ENCODE measurements at regions not wholly inside any gene's neighbourhood (a gene's known extent, or its start where the extent isn't known, plus 50 kb on each side); places are given as distances from the start of the nearest gene placed in this dataset.

DNA sequence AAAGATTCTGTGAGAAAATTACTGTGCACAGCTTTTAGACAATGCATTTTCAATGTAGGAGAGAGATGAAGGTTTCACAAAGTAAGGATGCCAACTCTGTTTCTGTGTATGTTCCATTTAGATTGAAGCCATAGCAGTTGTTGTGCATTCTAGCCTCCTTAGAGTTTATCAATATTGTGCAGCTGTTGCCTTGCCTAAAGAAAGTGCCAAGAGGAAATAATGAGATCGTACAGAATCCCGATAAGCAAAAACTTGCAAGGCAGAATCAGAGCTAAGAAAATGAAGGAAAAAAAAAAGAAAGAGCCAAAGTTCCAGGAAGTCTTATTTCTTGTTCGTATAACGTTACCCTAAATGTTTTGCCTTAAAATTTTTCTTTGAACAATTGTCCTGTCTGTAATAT, 965.0 kb downstream of the DCDC2C start:
- TF ChIP-seq, protein P1, sequence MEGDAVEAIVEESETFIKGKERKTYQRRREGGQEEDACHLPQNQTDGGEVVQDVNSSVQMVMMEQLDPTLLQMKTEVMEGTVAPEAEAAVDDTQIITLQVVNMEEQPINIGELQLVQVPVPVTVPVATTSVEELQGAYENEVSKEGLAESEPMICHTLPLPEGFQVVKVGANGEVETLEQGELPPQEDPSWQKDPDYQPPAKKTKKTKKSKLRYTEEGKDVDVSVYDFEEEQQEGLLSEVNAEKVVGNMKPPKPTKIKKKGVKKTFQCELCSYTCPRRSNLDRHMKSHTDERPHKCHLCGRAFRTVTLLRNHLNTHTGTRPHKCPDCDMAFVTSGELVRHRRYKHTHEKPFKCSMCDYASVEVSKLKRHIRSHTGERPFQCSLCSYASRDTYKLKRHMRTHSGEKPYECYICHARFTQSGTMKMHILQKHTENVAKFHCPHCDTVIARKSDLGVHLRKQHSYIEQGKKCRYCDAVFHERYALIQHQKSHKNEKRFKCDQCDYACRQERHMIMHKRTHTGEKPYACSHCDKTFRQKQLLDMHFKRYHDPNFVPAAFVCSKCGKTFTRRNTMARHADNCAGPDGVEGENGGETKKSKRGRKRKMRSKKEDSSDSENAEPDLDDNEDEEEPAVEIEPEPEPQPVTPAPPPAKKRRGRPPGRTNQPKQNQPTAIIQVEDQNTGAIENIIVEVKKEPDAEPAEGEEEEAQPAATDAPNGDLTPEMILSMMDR (IDR thresholded peaks at IDR 0.05; ENCODE audit: insufficient read depth, low read length, poor library complexity, severe bottlenecking): no peak
- no peak for TF ChIP-seq EZH2phosphoT487 (conservative IDR thresholded peaks at IDR 0.05; ENCODE audit: low read length)
